Astrocyte of the cerebellum (primary cell): ENCODE measurements at regions not wholly inside any gene's neighbourhood (a gene's known extent, or its start where the extent isn't known, plus 50 kb on each side); places are given as distances from the start of the nearest gene placed in this dataset.

Source experiments
- DNase-seq: peaks from one replicate; pipeline ENCODE4 v3.0.0-alpha.2; 2011; ENCODE audit warnings: low read depth
- H3K4me3 ChIP-seq: 2 replicates; pipeline ENCODE4 v1.5.1; 2011; ENCODE audit warnings: mild to moderate bottlenecking, low read depth, low read length, moderate library complexity
- CTCF ChIP-seq: IDR thresholded peaks from 2 replicates; pipeline ENCODE4 v1.5.1; 2012; ENCODE audit warnings: low read length, low read depth, moderate library complexity, mild to moderate bottlenecking; ENCODE audit errors: missing control alignments
- in situ Hi-C: cut with HindIII; loops from 2 replicates; pipeline ENCODE4 v1.10.0; 2017; ENCODE audit warnings: low sequenced_read_pairs

- TF ChIP-seq CTCF: no peak
- in situ Hi-C loops: no loop called here
- no peak overlapping the region for H3K4me3 ChIP-seq
- no peak for DNase-seq
Observed at GRCh38 chr11:39462506-39462905, 1996.9 kb downstream of the LRRC4C start.

- no peak overlapping the region for H3K4me3 ChIP-seq
- in situ Hi-C loops: no loop called here
- no peak for TF ChIP-seq CTCF
- no peak for DNase-seq
Observed at GRCh38 chr11:39461066-39461465, 1998.4 kb downstream of the LRRC4C start.

GRCh38 chr11:39459606-39460005 is 1999.8 kb downstream of the LRRC4C start:
- no peak for TF ChIP-seq CTCF
- H3K4me3 ChIP-seq: no peak overlapping the region
- DNase-seq: no peak
- in situ Hi-C loops: no loop called here

- H3K4me3 ChIP-seq: no peak overlapping the region
- in situ Hi-C loops: no loop called here
- DNase-seq: no peak
- TF ChIP-seq CTCF: no peak
Observed at GRCh38 chr11:39458481-39458880, 2001.0 kb downstream of the LRRC4C start.

- no peak for DNase-seq
- TF ChIP-seq CTCF: no peak
- in situ Hi-C loops: no loop called here
- H3K4me3 ChIP-seq: no peak overlapping the region
Observed at GRCh38 chr11:39443424-39444022, 2015.9 kb downstream of the LRRC4C start.

GRCh38 chr11:39442177-39442576 is 2017.3 kb downstream of the LRRC4C start:
- TF ChIP-seq CTCF: no peak
- no peak for DNase-seq
- in situ Hi-C loops: no loop called here
- no peak overlapping the region for H3K4me3 ChIP-seq
